Psoas muscle (tissue), 7 donors: ENCODE measurements at regions not wholly inside any gene's neighbourhood (a gene's known extent, or its start where the extent isn't known, plus 50 kb on each side); places are given as distances from the start of the nearest gene placed in this dataset.

Experiments used
- ATAC-seq, 4 donors: fragments of 200-7000 bp; cut with Tn5 transposase; one replicate each; pipeline ENCODE4 v1.9.1; 2020; ENCODE audit warnings: moderate library complexity in 3 of 4, mild to moderate bottlenecking in 2 of 4
- DNase-seq, 2 donors: peaks; one replicate each; pipeline ENCODE4 v3.0.0-alpha.2; 2020
- H3K27ac ChIP-seq: fragments of 200-600 bp; one replicate; pipeline ENCODE4 v1.8.0; 2022
- H3K27me3 ChIP-seq, 3 donors: fragments of 200-600 bp in 1 of 3; one replicate each; pipeline versions ENCODE4 v1.6.1 to v1.8.0; 2013 to 2022; ENCODE audit warnings: low read length in 2 of 3, mild to moderate bottlenecking in 2 of 3, moderate library complexity in 1 of 3; ENCODE audit not compliant: insufficient read depth in 3 of 3
- H3K36me3 ChIP-seq, 2 donors: fragments of 200-600 bp in 1 of 2; one replicate each; pipeline versions ENCODE4 v1.6.1 to v1.8.0; 2013 to 2022; ENCODE audit warnings: low read depth in 1 of 2, mild to moderate bottlenecking in 1 of 2, moderate library complexity in 1 of 2; ENCODE audit not compliant: insufficient read depth in 1 of 2
- H3K4me1 ChIP-seq: fragments of 200-600 bp; one replicate; pipeline ENCODE4 v1.8.0; 2022
- H3K4me3 ChIP-seq: fragments of 200-600 bp; one replicate; pipeline ENCODE4 v1.8.0; 2022; ENCODE audit warnings: mild to moderate bottlenecking
- H3K9me3 ChIP-seq: fragments of 200-600 bp; one replicate; pipeline ENCODE4 v1.8.0; 2022
- WGBS, 3 donors: extraction: QIAGEN DNeasy Blood & Tissue Kit; methylation state at CpG; one replicate each; pipeline versions ENCODE4 v1.1.6 to v1.1.7; 2013; 5-methylcytosine and 5-hydroxymethylcytosine counted together
- intact Hi-C, 2 donors: fragments of 100-400 bp; cut with DNase I; formaldehyde crosslinking; loops; one replicate each; pipeline versions ENCODE4 v1.11.0 to v1.14.2; 2022
- TF ChIP-seq, protein P1 (sequence below): fragments of 200-600 bp; IDR thresholded peaks from one replicate; pipeline ENCODE4 v1.8.0; 2022; ENCODE audit warnings: antibody characterized with exemption
- donor health status: healthy with polysubstance abuse.
- donor health status: DM: no; HTN: no; CAD: no; lungs with moderate emphysema.
- donor health status: Bipolar disorder and iron deficiency.
- donor health status: healthy.
- donor health status: DM: yes; HTN: yes; CAD: no.
- donor health status: DM: no; HTN: no; CAD: no.
- donor health status: DM: yes; HTN: yes; CAD: no.

DNA sequence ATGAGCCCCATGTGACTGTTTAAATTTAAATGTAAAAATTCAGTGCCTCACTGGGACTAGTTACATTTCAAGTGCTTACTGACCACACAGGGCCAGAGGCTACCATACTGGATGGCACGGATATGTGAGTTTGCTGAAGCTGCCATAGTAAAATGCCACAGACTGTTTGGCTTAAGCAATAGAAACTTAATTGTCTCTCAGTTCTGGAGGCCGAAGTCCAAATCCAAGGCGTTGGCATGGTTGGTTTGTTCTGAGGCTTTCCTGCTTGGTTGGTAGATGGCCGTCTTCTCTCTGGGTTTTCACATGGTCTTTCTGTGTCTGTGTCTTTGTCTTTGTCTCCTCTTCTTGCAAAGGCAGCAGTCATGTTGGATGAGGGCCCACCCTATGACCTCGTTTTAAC lies 878.9 kb upstream of the RBFOX1 start:
- no peak overlapping the region for H3K27ac ChIP-seq
- H3K27me3 ChIP-seq, result no peaks in the 10 kb centered on the region
- DNase-seq (no peak), ATAC-seq (no peak)
- WGBS, 3 donors, result 78 to 81% (median 81%) methylated on average over 5 of the region's 5 CpGs
- H3K4me1 ChIP-seq, result no peaks in the 10 kb centered on the region
- peaks cover 3% of the 10 kb centered on the region for H3K9me3 ChIP-seq
- no peak overlapping the region for H3K4me3 ChIP-seq
- intact Hi-C loops, result no loop called here
- TF ChIP-seq, protein P1, sequence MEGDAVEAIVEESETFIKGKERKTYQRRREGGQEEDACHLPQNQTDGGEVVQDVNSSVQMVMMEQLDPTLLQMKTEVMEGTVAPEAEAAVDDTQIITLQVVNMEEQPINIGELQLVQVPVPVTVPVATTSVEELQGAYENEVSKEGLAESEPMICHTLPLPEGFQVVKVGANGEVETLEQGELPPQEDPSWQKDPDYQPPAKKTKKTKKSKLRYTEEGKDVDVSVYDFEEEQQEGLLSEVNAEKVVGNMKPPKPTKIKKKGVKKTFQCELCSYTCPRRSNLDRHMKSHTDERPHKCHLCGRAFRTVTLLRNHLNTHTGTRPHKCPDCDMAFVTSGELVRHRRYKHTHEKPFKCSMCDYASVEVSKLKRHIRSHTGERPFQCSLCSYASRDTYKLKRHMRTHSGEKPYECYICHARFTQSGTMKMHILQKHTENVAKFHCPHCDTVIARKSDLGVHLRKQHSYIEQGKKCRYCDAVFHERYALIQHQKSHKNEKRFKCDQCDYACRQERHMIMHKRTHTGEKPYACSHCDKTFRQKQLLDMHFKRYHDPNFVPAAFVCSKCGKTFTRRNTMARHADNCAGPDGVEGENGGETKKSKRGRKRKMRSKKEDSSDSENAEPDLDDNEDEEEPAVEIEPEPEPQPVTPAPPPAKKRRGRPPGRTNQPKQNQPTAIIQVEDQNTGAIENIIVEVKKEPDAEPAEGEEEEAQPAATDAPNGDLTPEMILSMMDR, result no peak
- H3K36me3 ChIP-seq, result no peaks in the 10 kb centered on the region

DNA sequence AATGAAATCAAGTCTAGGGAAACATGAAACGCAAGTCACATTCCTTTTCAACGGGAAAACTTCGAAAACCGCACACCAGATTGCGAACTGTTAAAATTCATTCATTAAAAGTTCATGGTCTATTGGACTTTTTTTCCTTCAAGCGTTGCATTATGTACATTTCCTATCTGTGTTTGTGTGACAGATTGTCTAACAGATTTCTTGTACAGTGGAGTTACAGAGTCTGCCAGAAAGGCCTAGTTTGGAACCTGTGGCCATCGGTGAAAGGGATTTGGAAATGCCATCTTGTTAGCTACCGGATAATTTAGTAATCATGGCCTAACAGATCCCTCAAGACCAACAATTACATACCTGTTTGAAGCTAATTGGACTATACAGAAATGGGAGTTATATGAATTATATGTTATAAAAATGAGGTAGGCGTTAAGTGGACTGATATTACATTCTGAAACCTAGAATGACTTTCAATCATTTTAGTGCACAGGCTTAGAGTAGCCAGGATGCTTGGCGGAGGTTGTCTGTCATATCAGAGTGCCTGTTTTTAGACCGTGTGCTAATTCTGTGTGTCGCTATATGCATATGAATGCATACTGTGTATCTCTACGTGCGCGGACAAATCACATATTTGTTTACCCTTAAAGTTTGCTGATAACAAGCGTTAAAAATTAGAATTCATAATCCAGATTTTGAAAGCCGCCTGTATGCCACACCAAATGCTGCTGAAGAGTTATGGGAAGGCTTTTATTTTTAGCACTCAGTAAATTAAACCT lies 885.4 kb upstream of the RBFOX1 start:
- intact Hi-C loops, result no loop called here
- Histone ChIP-seq H3K27me3 (no peaks in the 10 kb centered on the region), H3K36me3 (no peaks in the 10 kb centered on the region), H3K27ac (no peak overlapping the region), H3K4me3 (no peak overlapping the region), H3K9me3 (no peaks in the 10 kb centered on the region), H3K4me1 (no peaks in the 10 kb centered on the region)
- TF ChIP-seq, protein P1, result no peak
- WGBS, 3 donors, result 88 to 90% (median 90%) methylated on average over 17 of the region's 17 CpGs
- ATAC-seq (no peak), DNase-seq (no peak)

DNA sequence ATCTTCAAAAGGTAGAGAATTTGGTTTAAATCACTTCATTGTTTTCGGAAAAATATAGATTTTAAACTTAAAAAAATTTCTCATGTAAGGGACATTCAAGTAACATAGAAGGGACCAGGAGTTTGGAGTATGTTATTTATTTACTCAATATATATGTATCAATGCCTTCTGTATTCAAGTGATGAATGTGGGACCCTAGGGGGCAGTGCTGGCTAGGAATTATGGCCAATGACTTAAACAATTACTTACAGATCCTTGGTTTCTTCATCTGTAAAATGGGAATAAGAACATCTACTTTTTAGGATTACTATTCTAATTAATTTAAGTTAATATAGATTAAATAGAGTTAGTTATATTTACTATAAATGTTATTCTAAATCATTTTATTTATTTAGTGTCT lies 886.3 kb upstream of the RBFOX1 start:
- TF ChIP-seq, protein P1, result no peak
- no peaks in the 10 kb centered on the region for H3K4me1 ChIP-seq
- intact Hi-C loops, result no loop called here
- no peaks in the 10 kb centered on the region for H3K9me3 ChIP-seq
- no peak overlapping the region for H3K27ac ChIP-seq
- no peaks in the 10 kb centered on the region for H3K36me3 ChIP-seq
- no peaks in the 10 kb centered on the region for H3K27me3 ChIP-seq
- WGBS, 3 donors, result 91 to 98% (median 95%) methylated on average over 1 of the region's 1 CpG
- ATAC-seq, result no peak
- DNase-seq, result no peak
- H3K4me3 ChIP-seq, result no peak overlapping the region

DNA sequence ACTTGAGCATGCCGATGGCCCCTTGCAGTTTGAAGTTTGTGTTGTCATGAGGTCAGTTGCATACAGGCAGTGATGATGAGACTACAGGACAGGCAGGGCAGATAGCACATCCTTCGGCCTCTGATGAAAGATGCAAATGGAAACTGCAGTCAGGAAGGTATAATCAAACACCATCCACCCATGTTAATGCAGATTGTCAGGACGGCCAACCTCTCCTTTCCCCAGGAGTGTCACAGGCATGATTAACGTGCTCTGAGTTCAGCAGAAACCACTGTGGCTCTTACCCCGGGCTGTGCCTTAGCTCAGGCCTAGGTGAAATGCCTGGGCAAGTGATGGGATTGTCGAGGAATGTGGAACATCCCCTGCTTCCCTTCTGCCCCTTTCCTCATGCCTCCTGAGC lies 893.5 kb upstream of the RBFOX1 start:
- Histone ChIP-seq H3K4me3 (no peak overlapping the region), H3K36me3 (no peaks in the 10 kb centered on the region), H3K4me1 (no peaks in the 10 kb centered on the region), H3K9me3 (no peaks in the 10 kb centered on the region), H3K27ac (no peak overlapping the region), H3K27me3 (no peaks in the 10 kb centered on the region)
- ATAC-seq (no peak), DNase-seq (no peak)
- 57 to 65% (median 61%) methylated on average over 6 of the region's 6 CpGs for WGBS, 3 donors
- TF ChIP-seq, protein P1, result no peak
- intact Hi-C loops, result no loop called here

DNA sequence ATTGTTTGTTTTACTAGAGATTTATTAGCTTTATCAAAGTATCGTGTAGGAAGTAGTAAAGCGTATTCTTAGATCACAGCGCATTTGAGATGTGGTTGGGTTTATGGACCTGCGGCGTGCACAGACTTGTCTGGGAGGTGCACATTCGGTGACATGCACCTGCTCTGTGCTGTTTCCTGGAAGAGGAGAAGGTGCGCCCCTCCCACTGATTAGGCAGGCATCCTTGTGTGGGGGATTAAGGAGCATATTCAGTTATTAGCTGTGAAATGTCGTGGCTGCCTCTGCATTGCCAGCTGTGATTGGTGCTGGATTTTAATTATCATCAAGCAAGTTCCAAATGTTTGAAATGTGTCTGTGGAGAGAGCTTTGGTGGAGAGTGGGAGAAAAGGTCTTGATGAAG lies 903.8 kb upstream of the RBFOX1 start:
- Histone ChIP-seq H3K36me3 (no peaks in the 10 kb centered on the region), H3K4me3 (no peak overlapping the region), H3K27ac (no peak overlapping the region), H3K27me3 (no peaks in the 10 kb centered on the region), H3K4me1 (no peaks in the 10 kb centered on the region), H3K9me3 (no peaks in the 10 kb centered on the region)
- DNase-seq (no peak), ATAC-seq (no peak)
- intact Hi-C loops, result no loop called here
- 75 to 84% (median 80%) methylated on average over 8 of the region's 8 CpGs for WGBS, 3 donors
- TF ChIP-seq, protein P1, result no peak
